HCT116 (cell line): ENCODE measurements at regions not wholly inside any gene's neighbourhood (a gene's known extent, or its start where the extent isn't known, plus 50 kb on each side); places are given as distances from the start of the nearest gene placed in this dataset.

Experiments
- ATAC-seq: fragments of 200-7000 bp; cut with Tn5 transposase; 2 replicates; pipeline ENCODE4 v1.9.1; 2020; ENCODE audit warnings: mild to moderate bottlenecking, moderate library complexity
- BruUV-seq: library from RNA; stranded (reverse); fragments of 400-500 nt; replicated peaks from 2 replicates; lab custom pipeline; 2021; lab: Mats Ljungman, UMichigan
- CTCF ChIA-PET: fragments of 300-600 bp; sonication (Branson Sonifier 250); formaldehyde crosslinking; loops from one replicate; lab custom pipeline; 2021; ENCODE audit warnings: antibody characterized with exemption; lab: Charles Lee
- POLR2A ChIA-PET: fragments of 300-600, 350-600 bp; sonication (Branson Sonifier 250); formaldehyde crosslinking; loops from one replicate; lab custom pipeline; 2021; ENCODE audit warnings: antibody characterized with exemption; lab: Charles Lee
- RAD21 ChIA-PET, 2 experiments: fragments of 300-600 bp; sonication (Branson Sonifier 250); formaldehyde crosslinking; loops; one replicate each; lab custom pipeline; 2023; ENCODE audit warnings: low total read pairs in 2 of 2; ENCODE audit not compliant: uncharacterized antibody in 2 of 2, unreplicated experiment in 2 of 2, low non-redundant PET in 1 of 2; lab: Charles Lee
- DNase-seq: peaks from one replicate; pipeline ENCODE4 v3.0.0-alpha.2; 2010; ENCODE audit warnings: low read depth, low spot score
- H2AFZ ChIP-seq: fragments of 200-600 bp; shearing (Covaris generic), sonication (generic); 2 replicates; pipeline ENCODE4 v1.6.1; 2017; ENCODE audit warnings: low read depth, mixed run types, mixed read lengths, antibody characterized with exemption, low read length; ENCODE audit not compliant: poor library complexity, severe bottlenecking
- H3K27ac ChIP-seq: 2 replicates; pipeline ENCODE4 v1.5.1; 2012; ENCODE audit warnings: low read depth, low read length
- H3K27me3 ChIP-seq: fragments of 200-600 bp; sonication (generic); 2 replicates; pipeline ENCODE4 v1.6.1; 2016; ENCODE audit warnings: mixed run types, low read length, mixed read lengths; ENCODE audit not compliant: insufficient read depth
- H3K36me3 ChIP-seq, 2 experiments: fragments of 200-500 bp in 1 of 2; fragments of 200-600 bp in 1 of 2; sonication (Bioruptor generic) in 1 of 2; sonication (generic) in 1 of 2; 2 replicates each; pipeline versions ENCODE4 v1.5.1 to v1.6.1; 2014 to 2016; ENCODE audit warnings: low read length in 2 of 2, inconsistent platforms in 1 of 2, mixed read lengths in 1 of 2, mixed run types in 1 of 2; ENCODE audit not compliant: insufficient read depth in 2 of 2, control insufficient read depth in 1 of 2
- H3K4me1 ChIP-seq, 2 experiments: fragments of 200-600 bp in 1 of 2; sonication (generic) in 1 of 2; 2 replicates each; pipeline versions ENCODE4 v1.5.1 to v1.6.1; 2012 to 2017; ENCODE audit warnings: low read length in 2 of 2, inconsistent platforms in 1 of 2, mild to moderate bottlenecking in 1 of 2, mixed read lengths in 1 of 2, mixed run types in 1 of 2, moderate library complexity in 1 of 2; ENCODE audit not compliant: insufficient read depth in 2 of 2, control insufficient read depth in 1 of 2
- H3K4me2 ChIP-seq: fragments of 200-600 bp; sonication (generic); 2 replicates; pipeline ENCODE4 v1.6.1; 2017; ENCODE audit warnings: mixed run types, low read length, mixed read lengths
- H3K4me3 ChIP-seq, 2 experiments: fragments of 200-600 bp in 1 of 2; sonication (generic) in 1 of 2; replicated peaks in 1 of 2; 2 replicates each; pipeline ENCODE4 v1.5.1; 2011 to 2016; ENCODE audit warnings: low read length in 2 of 2, control low read depth in 1 of 2, low read depth in 1 of 2, mild to moderate bottlenecking in 1 of 2, mixed read lengths in 1 of 2, mixed run types in 1 of 2
- H3K79me2 ChIP-seq: fragments of 200-600 bp; sonication (generic); 2 replicates; pipeline ENCODE4 v1.6.1; 2017; ENCODE audit warnings: mild to moderate bottlenecking, mixed run types, low read length, moderate library complexity, mixed read lengths; ENCODE audit not compliant: insufficient read depth
- H3K9ac ChIP-seq: fragments of 200-600 bp; sonication (generic); 2 replicates; pipeline ENCODE4 v1.6.1; 2016; ENCODE audit warnings: low read length, mixed read lengths
- H3K9me2 ChIP-seq: fragments of 200-600 bp; sonication (generic), shearing (Covaris generic); 2 replicates; pipeline ENCODE4 v1.6.1; 2017; ENCODE audit warnings: mixed run types, mild to moderate bottlenecking, moderate library complexity; ENCODE audit not compliant: insufficient read depth
- H3K9me3 ChIP-seq, 2 experiments: fragments of 200-500 bp in 1 of 2; fragments of 200-600 bp in 1 of 2; sonication (Bioruptor generic) in 1 of 2; sonication (generic) in 1 of 2; 2 replicates each; pipeline ENCODE4 v1.6.1; 2014 to 2017; ENCODE audit warnings: low read length in 2 of 2, mixed read lengths in 2 of 2, inconsistent platforms in 1 of 2, low read depth in 1 of 2, mild to moderate bottlenecking in 1 of 2, mixed run types in 1 of 2, moderate library complexity in 1 of 2; ENCODE audit not compliant: control insufficient read depth in 1 of 2, insufficient read depth in 1 of 2
- H4K20me1 ChIP-seq: fragments of 200-600 bp; sonication (generic), shearing (Covaris generic); 2 replicates; pipeline ENCODE4 v1.6.1; 2017; ENCODE audit warnings: mixed run types, mild to moderate bottlenecking, moderate library complexity; ENCODE audit not compliant: insufficient read depth
- ATF3 ChIP-seq: IDR thresholded peaks from 2 replicates; pipeline ENCODE4 v1.6.1; 2012
- CEBPB ChIP-seq: IDR thresholded peaks from 2 replicates; pipeline ENCODE4 v1.6.1; 2012; ENCODE audit warnings: low read depth
- CTCF ChIP-seq, 3 experiments: fragments of 200-600 bp in 1 of 3; sonication (generic) in 1 of 3; IDR thresholded peaks in 2 of 3; conservative IDR thresholded peaks in 1 of 3; 2 replicates each; pipeline ENCODE4 v1.5.1; 2012 to 2017; ENCODE audit warnings: low read depth in 2 of 3, low read length in 2 of 3, antibody characterized with exemption in 1 of 3, borderline replicate concordance in 1 of 3, control low read depth in 1 of 3, mild to moderate bottlenecking in 1 of 3, mixed read lengths in 1 of 3, mixed run types in 1 of 3, moderate library complexity in 1 of 3; ENCODE audit not compliant: insufficient read depth in 1 of 3
- EZH2phosphoT487 ChIP-seq: fragments of 200-600 bp; IDR thresholded peaks from 2 replicates; pipeline ENCODE4 v1.6.1; 2018; ENCODE audit warnings: antibody characterized with exemption, borderline replicate concordance
- JUND ChIP-seq: IDR thresholded peaks from 2 replicates; pipeline ENCODE4 v1.6.1; 2012
- POLR2AphosphoS5 ChIP-seq: IDR thresholded peaks from 2 replicates; pipeline ENCODE4 v1.6.1; 2011; ENCODE audit warnings: mild to moderate bottlenecking, low read depth, low read length, moderate library complexity
- RAD21 ChIP-seq: IDR thresholded peaks from 2 replicates; pipeline ENCODE4 v1.6.1; 2012; ENCODE audit warnings: low read depth, mild to moderate bottlenecking
- SP1 ChIP-seq: IDR thresholded peaks from 2 replicates; pipeline ENCODE4 v1.6.1; 2012; ENCODE audit warnings: low read depth
- TCF7L2 ChIP-seq: IDR thresholded peaks from 2 replicates; pipeline ENCODE4 v1.7.0; 2011; ENCODE audit warnings: borderline replicate concordance, inconsistent platforms; ENCODE audit not compliant: insufficient read depth, insufficient read length; ENCODE audit errors: extremely low read depth
- intact Hi-C: fragments of 100-400 bp; cut with micrococcal nuclease; formaldehyde crosslinking; loops from 2 replicates; pipeline ENCODE4 v1.10.0; 2022
- TF ChIP-seq, protein P1 (sequence below): IDR thresholded peaks from 2 replicates; pipeline ENCODE4 v1.6.1; 2011; ENCODE audit warnings: mild to moderate bottlenecking, low read length, moderate library complexity; ENCODE audit not compliant: insufficient replicate concordance; ENCODE audit errors: extremely low read depth

DNA sequence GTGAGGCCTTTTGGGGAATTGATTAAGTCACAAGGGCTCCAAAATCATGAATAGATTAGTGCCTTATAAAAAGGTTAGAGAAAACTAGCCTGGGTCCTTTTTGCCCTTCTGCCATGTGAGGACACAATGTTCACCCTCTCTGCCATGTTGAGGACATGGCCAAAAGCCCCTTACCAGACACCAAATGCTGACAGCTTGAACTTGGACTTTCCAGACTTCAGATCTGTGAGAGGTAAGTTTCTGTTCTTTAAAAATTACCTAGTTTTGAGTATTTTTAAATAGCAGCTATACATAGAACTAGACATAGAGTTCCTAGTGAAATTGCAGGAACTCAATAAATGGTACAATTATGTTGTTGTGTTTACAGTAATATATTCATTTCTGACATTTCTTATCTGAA is 1214.4 kb downstream of the ADGRL3 start:
- Histone ChIP-seq H2AFZ (no peak overlapping the region), H3K27me3 (no peaks in the 10 kb centered on the region), H3K79me2 (no peaks in the 10 kb centered on the region), H3K4me2 (no peak overlapping the region), H3K4me3 (no peak overlapping the region), H4K20me1 (no peaks in the 10 kb centered on the region), H3K36me3 (no peaks in the 10 kb centered on the region), H3K9me3 (peaks cover 7 to 12% of the 10 kb centered on the region in 2 experiments; a peak in 2 of 4 replicates), H3K27ac (no peak overlapping the region), H3K9me2 (no peaks in the 10 kb centered on the region), H3K4me1 (no peaks in the 10 kb centered on the region), H3K9ac (no peak overlapping the region)
- TF ChIP-seq, protein P1, sequence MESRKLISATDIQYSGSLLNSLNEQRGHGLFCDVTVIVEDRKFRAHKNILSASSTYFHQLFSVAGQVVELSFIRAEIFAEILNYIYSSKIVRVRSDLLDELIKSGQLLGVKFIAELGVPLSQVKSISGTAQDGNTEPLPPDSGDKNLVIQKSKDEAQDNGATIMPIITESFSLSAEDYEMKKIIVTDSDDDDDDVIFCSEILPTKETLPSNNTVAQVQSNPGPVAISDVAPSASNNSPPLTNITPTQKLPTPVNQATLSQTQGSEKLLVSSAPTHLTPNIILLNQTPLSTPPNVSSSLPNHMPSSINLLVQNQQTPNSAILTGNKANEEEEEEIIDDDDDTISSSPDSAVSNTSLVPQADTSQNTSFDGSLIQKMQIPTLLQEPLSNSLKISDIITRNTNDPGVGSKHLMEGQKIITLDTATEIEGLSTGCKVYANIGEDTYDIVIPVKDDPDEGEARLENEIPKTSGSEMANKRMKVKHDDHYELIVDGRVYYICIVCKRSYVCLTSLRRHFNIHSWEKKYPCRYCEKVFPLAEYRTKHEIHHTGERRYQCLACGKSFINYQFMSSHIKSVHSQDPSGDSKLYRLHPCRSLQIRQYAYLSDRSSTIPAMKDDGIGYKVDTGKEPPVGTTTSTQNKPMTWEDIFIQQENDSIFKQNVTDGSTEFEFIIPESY, result no peak
- TF ChIP-seq SP1 (no peak), ATF3 (no peak), EZH2phosphoT487 (no peak), TCF7L2 (no peak), RAD21 (no peak), CEBPB (no peak), POLR2AphosphoS5 (no peak), JUND (no peak), CTCF (IDR thresholded peaks at IDR 0.05 in 2 of 3, conservative IDR thresholded peaks at IDR 0.05 in 1 of 3; ENCODE audit: borderline replicate concordance in 1 of 3, insufficient read depth in 1 of 3, low read depth in 2 of 3, low read length in 2 of 3) (no peak)
- POLR2A ChIA-PET, result no interaction called here
- CTCF ChIA-PET, result no interaction called here
- BruUV-seq, result no TSS peak
- ATAC-seq (no peak), DNase-seq (no peak)
- intact Hi-C loops, result no loop called here
- RAD21 ChIA-PET, result no interaction called here
